ENCODE measurements at regions not wholly inside any gene's neighbourhood (a gene's known extent, or its start where the extent isn't known, plus 50 kb on each side); places are given as distances from the start of the nearest gene placed in this dataset.

DNA sequence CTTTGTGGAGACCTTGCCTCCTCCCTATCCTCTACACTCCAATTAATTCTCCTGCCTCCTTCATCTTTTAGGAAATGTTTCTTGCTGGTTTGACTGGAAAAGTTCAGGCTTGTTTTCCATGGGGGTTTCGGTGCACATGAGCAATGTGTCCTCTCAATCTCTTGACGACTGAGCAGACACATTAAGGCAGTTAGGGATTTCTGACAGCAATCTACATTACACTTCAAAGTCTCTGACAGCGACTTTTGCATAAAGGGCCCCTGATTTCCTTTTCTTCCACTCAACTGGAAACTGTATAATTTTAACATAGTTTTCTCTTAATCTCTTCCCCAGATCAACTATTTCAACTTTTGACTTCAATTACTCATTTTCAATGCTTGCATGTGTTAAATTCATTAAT lies 394.0 kb downstream of the MEIS1 start:
- Mint-ChIP-seq H3K27ac (no peak overlapping the region), H3K9me3 (no peaks in the 10 kb centered on the region), H3K27me3 (ENCODE audit: low read depth) (no peaks in the 10 kb centered on the region), H3K4me3 (no peak overlapping the region), H3K36me3 (ENCODE audit: low read depth) (no peaks in the 10 kb centered on the region), H3K4me1 (ENCODE audit: low read depth) (no peaks in the 10 kb centered on the region)
- no peak for DNase-seq
- CTCF ChIA-PET, result no interaction called here
- intact Hi-C loops (cut with micrococcal nuclease), result no loop called here

DNA sequence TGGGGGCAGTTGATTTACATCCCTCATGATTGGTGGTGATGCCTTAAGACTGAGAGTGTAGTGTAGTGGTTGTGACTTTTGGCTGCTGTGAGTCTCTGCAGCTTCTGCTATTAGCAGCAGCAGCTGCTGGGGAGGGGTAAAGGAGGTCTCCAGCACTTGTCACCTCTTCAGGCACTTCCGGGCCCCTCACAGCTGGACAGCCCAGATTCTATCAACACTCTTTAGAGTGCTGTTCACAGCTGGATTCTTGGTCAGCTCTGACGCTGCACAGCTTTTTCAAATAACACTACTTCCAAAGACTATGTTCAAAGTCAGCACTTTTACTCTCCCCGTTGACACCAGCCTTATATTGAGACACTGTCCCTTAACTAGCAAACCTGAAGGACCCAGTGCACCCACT lies 396.0 kb downstream of the MEIS1 start:
- CTCF ChIA-PET, result no interaction called here
- DNase-seq, result no peak
- Mint-ChIP-seq H3K9me3 (no peaks in the 10 kb centered on the region), H3K27me3 (ENCODE audit: low read depth) (no peaks in the 10 kb centered on the region), H3K4me3 (no peak overlapping the region), H3K27ac (no peak overlapping the region), H3K4me1 (ENCODE audit: low read depth) (no peaks in the 10 kb centered on the region), H3K36me3 (ENCODE audit: low read depth) (no peaks in the 10 kb centered on the region)
- intact Hi-C loops (cut with micrococcal nuclease), result no loop called here

DNA sequence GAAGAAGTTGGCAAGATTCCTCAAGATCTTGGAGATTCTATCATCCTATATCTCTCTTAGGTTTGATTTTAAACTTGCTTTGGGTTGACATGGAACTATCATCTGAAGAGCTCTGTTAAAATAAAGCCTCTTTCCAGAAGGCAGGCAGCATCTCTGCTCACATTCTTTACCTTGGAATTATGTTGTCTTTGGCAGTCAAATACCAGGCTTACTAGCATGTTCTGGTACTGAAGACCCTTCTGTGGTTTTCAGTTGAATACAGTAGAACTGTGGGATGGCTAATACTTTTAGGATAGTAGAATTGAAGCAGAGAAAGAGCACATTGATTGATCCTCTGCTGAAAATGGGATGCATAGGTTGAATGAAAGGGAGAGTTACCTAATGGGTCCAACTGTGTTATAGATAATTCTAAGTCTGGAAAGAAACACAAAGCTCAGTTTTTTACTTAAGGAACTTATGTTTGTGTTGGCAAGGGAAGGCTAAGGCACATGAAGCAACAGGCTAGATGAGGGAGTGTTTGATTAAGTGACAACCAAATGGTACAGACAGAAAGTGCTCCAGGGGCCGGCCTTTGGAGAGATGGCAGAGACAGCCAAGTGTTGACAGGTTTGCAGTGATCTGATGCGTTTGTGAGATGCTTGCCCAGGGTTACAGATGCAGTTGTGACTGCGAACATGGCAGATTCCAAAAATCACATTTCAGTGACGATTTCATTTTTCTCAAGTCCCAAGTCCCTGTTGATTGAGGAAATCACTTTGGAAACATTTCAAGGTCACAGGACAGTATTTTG lies 397.9 kb downstream of the MEIS1 start:
- intact Hi-C loops (cut with micrococcal nuclease), result no loop called here
- Mint-ChIP-seq H3K9me3 (no peaks in the 10 kb centered on the region), H3K4me1 (ENCODE audit: low read depth) (no peaks in the 10 kb centered on the region), H3K27me3 (ENCODE audit: low read depth) (no peaks in the 10 kb centered on the region), H3K4me3 (no peak overlapping the region), H3K36me3 (ENCODE audit: low read depth) (no peaks in the 10 kb centered on the region), H3K27ac (no peak overlapping the region)
- no peak for DNase-seq
- CTCF ChIA-PET, result no interaction called here

DNA sequence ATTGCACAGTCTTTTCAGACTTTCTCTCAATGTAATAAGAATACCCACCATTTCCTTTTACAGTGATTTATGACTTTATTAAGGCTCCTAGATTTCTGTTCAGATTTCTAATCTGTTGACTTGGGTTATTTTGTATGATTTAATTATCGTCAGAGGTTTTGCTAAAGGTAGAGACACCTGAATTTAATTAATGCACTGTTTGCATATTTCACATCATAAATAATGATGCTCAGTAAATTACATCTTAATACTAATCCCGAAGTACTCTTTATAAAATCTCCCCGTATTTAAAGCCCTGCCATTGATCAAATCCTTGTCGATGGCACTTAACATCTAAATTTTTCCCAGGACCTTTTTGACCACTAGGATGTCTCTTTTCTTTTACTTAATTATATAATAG lies 399.9 kb downstream of the MEIS1 start:
- no peak overlapping the region for H3K4me3 Mint-ChIP-seq
- no peaks in the 10 kb centered on the region for H3K27me3 Mint-ChIP-seq (ENCODE audit: low read depth)
- no peaks in the 10 kb centered on the region for H3K9me3 Mint-ChIP-seq
- intact Hi-C loops (cut with micrococcal nuclease), result no loop called here
- H3K4me1 Mint-ChIP-seq (ENCODE audit: low read depth), result no peaks in the 10 kb centered on the region
- H3K36me3 Mint-ChIP-seq (ENCODE audit: low read depth), result no peaks in the 10 kb centered on the region
- DNase-seq, result no peak
- H3K27ac Mint-ChIP-seq, result no peak overlapping the region
- CTCF ChIA-PET, result no interaction called here

DNA sequence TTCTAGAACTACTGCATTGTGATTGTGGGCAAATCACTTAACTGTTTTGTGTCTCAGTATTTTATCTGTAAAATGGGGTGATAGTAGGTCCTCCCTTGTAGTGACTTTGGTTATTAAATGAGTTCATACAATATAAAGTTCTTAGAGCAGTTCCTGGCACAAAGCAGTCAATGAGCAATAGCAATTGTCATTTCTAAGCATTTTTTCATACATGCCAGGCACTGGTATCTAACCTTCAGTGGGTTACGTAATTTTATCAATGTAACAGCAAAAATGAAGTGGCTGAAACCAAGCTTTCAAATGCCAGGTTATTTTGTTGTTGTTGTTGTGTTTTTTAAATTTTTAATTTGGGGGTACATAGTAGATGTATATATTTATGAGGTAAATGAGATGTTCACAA lies 401.9 kb downstream of the MEIS1 start:
- Mint-ChIP-seq H3K27ac (no peak overlapping the region), H3K4me3 (no peak overlapping the region), H3K27me3 (ENCODE audit: low read depth) (no peaks in the 10 kb centered on the region), H3K4me1 (ENCODE audit: low read depth) (no peaks in the 10 kb centered on the region), H3K36me3 (ENCODE audit: low read depth) (no peaks in the 10 kb centered on the region), H3K9me3 (no peaks in the 10 kb centered on the region)
- DNase-seq, result no peak
- intact Hi-C loops (cut with micrococcal nuclease), result no loop called here
- CTCF ChIA-PET, result no interaction called here

DNA sequence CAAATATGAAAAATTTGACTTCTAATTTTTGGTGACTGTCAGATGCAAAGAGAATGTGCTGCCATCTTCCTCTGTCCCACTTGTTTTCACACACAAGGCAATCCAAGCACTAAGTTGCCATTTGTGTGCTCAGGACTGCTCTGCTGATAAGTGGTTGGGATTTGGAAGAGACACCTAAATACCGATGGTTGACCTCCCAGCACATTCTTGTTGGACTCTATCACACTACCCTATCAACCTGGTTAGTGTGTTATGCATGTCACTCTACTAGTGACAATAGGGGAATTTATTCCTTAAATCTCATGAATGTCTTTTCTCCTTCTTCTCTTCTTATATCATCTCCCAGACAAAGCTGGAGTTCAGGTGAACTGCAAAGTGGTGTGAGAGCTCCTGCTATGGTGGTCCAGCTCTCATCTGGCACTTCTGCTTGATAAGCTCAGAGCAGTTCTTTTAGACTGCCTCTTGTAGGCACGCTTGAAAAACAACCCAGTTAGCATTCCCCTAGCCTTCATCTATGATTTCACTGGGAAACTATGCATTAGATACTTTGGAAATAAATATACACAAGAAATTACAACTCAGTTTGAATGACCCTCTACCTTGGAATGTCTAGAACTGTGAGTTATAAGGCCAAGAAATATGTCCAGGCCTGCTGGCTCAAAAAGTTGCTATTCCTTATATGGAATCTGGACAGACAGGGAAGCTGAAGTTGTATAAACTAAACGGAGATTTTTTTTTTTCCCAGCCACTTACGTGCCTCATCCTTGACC lies 404.8 kb downstream of the MEIS1 start:
- Mint-ChIP-seq H3K4me3 (no peak overlapping the region), H3K27ac (no peak overlapping the region), H3K36me3 (ENCODE audit: low read depth) (no peaks in the 10 kb centered on the region), H3K4me1 (ENCODE audit: low read depth) (no peaks in the 10 kb centered on the region), H3K9me3 (no peaks in the 10 kb centered on the region), H3K27me3 (ENCODE audit: low read depth) (no peaks in the 10 kb centered on the region)
- intact Hi-C loops (cut with micrococcal nuclease), result no loop called here
- CTCF ChIA-PET, result no interaction called here
- no peak for DNase-seq

DNA sequence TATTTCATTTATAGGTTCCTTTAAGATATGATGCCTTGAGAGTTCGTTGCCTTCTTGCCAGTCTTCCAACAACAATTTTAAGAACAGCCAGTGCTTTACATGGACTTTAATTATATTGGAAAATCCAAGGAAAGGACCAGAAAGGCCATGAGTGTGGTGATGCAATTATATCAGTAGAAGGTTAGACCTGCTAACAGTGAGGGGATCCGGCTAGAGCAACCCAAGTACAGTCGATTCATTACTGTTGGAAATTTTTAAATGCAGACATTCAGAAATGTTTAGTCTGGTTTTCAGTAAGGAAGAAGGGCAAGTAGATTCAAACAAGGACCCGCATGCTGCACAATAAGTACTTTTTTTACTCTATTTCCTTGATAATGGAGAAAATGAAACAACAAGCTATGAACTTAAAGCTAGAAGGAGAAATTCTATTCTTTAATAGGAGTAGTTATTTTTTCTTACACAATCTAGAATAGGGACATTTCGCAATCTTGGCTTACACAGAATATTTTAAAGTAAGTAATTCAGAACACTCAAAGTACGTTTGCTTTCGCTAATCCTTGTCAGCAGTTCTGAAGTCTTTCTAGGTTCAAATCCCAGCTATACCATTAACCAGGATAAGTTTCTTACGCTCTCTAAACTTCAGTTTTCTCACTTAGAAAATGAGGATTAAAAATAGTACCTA lies 405.5 kb downstream of the MEIS1 start:
- Mint-ChIP-seq H3K27me3 (ENCODE audit: low read depth) (no peaks in the 10 kb centered on the region), H3K9me3 (no peaks in the 10 kb centered on the region)

DNA sequence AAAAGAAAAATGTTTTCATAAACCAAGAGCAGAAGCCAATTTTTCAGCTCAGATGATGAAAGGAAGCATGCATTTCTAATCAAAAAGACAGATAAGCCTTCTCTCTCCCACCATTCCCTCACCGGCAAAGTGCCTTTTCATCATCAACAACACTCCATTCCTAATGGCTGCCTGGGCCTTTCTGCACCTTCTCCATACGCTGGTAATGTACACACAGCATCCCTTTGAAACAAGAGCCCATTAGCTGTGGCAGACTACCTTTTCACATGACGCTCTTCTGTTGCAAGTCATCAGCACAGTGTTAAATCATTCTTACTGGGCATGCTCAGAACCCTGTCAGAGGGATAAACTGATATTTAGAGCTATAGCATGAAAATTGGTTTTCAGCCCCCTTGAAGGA lies 408.9 kb downstream of the MEIS1 start:
- Mint-ChIP-seq H3K4me3 (no peak overlapping the region), H3K27ac (no peak overlapping the region), H3K9me3 (no peaks in the 10 kb centered on the region), H3K4me1 (ENCODE audit: low read depth) (no peaks in the 10 kb centered on the region), H3K36me3 (ENCODE audit: low read depth) (no peaks in the 10 kb centered on the region), H3K27me3 (ENCODE audit: low read depth) (no peaks in the 10 kb centered on the region)
- CTCF ChIA-PET, result no interaction called here
- no peak for DNase-seq
- intact Hi-C loops (cut with micrococcal nuclease), result no loop called here

More for the DNA sequence above, 405.5 kb downstream of the MEIS1 start:
- no peak for DNase-seq
- CTCF ChIA-PET, result no interaction called here
- Mint-ChIP-seq H3K4me1 (ENCODE audit: low read depth) (no peaks in the 10 kb centered on the region), H3K36me3 (ENCODE audit: low read depth) (no peaks in the 10 kb centered on the region), H3K4me3 (no peak overlapping the region), H3K27ac (no peak overlapping the region)
- intact Hi-C loops (cut with micrococcal nuclease), result no loop called here

DNA sequence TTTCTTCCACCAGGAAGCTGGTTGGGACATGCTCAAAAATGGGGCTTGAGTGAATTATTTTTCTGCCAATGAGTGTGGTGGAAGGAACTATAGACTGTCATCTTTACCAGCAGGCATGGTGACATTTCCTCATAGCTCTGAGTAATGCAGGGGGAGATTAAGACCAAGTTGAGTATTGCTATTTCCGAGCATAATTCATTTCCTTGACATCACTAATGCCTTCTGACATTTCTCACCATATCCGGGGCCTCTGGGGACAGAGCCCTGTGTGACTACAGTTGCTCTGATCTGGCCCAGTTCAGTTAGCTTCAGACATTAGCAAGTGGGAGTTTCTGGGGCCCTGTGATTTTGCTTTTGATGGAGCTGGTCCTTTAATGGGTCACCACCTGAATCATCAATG lies 410.4 kb downstream of the MEIS1 start:
- Mint-ChIP-seq H3K36me3 (ENCODE audit: low read depth) (no peaks in the 10 kb centered on the region), H3K4me3 (no peak overlapping the region), H3K9me3 (no peaks in the 10 kb centered on the region), H3K27ac (no peak overlapping the region), H3K4me1 (ENCODE audit: low read depth) (no peaks in the 10 kb centered on the region), H3K27me3 (ENCODE audit: low read depth) (no peaks in the 10 kb centered on the region)
- CTCF ChIA-PET, result no interaction called here
- no peak for DNase-seq
- intact Hi-C loops (cut with micrococcal nuclease), result no loop called here

DNA sequence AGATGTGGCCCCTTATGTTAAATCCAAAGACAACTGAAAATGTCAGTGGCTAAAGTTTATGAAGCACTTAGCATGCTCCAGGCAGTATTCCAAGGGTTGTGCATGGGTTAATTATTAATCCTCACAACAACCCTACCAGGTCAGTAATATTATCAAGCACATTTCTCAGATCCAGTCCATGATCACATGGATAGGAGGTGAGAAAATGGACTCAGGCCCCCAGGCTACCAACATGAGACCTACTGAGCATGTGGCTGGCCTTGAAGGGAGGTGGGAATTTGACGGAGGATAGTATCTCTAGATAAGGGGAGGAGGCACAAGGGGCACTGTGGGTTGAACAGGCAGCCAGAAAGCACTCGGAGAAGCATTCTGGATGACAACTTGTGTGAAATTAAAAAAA lies 412.0 kb downstream of the MEIS1 start:
- Mint-ChIP-seq H3K27ac (no peak overlapping the region), H3K27me3 (ENCODE audit: low read depth) (no peaks in the 10 kb centered on the region), H3K9me3 (no peaks in the 10 kb centered on the region), H3K4me3 (no peak overlapping the region), H3K36me3 (ENCODE audit: low read depth) (no peaks in the 10 kb centered on the region), H3K4me1 (ENCODE audit: low read depth) (no peaks in the 10 kb centered on the region)
- no peak for DNase-seq
- intact Hi-C loops (cut with micrococcal nuclease), result no loop called here
- CTCF ChIA-PET, result no interaction called here

DNA sequence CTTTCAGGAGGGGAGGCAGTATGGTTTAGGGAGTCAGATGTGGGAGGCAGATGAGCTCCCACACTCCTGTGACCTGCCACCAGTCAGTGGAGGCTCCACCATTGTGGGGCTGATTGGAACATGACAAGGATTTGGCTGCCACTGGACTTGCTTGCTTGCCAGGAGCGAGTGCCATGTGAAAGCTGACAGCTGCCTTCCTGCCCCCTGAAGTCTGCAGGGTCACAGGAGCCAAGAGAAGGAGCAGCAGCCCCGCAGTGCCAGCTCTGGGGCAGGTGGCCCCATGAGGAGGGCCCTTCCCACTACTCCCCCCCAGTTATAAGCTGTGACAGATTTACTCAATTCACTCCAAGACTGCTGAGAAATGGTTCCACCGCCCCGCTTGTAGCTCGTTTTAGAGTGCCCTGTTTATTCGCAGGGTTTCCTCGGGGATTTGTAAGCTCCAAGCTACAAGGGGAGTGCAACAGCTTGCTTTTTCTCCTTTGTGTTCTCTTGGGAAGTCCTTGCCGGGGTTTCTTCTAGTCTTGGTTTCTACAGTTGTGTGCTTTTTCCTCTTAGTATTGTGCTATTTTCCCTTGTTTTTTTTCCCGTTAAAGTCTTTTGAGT lies 414.3 kb downstream of the MEIS1 start:
- Mint-ChIP-seq H3K4me1 (ENCODE audit: low read depth) (no peaks in the 10 kb centered on the region), H3K27ac (no peak overlapping the region)
- CTCF ChIA-PET, result no interaction called here

DNA sequence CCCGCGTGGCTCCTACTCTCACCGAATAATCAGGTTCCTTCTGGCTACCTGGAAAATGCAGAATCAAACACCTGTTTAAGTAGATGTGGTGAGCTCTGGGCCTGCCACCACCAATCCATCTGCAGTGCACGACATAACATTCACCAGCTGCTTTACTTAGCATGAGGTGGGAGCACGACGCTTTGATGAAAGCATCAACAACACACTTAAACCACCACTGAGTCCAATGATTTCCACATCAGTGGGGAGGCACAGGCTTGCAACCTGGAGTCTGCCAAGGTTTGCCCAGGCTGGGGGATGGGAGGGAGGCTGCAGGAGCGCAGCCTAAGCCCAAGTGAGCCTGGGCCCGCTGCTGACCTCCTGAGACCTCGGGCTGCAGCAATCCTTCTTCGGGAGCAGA lies 415.5 kb downstream of the MEIS1 start:
- H3K27ac Mint-ChIP-seq, result no peak overlapping the region
- peaks cover 2% of the 10 kb centered on the region for H3K9me3 Mint-ChIP-seq
- no peaks in the 10 kb centered on the region for H3K36me3 Mint-ChIP-seq (ENCODE audit: low read depth)
- H3K4me3 Mint-ChIP-seq, result no peak overlapping the region
- intact Hi-C loops (cut with micrococcal nuclease), result no loop called here
- H3K4me1 Mint-ChIP-seq (ENCODE audit: low read depth), result no peaks in the 10 kb centered on the region
- no peak for DNase-seq
- H3K27me3 Mint-ChIP-seq (ENCODE audit: low read depth), result no peaks in the 10 kb centered on the region
- CTCF ChIA-PET, result no interaction called here

More for the DNA sequence above, 414.3 kb downstream of the MEIS1 start:
- intact Hi-C loops (cut with micrococcal nuclease), result no loop called here
- no peak for DNase-seq
- no peak overlapping the region for H3K4me3 Mint-ChIP-seq
- peaks cover 2% of the 10 kb centered on the region for H3K9me3 Mint-ChIP-seq
- H3K36me3 Mint-ChIP-seq (ENCODE audit: low read depth), result no peaks in the 10 kb centered on the region
- H3K27me3 Mint-ChIP-seq (ENCODE audit: low read depth), result no peaks in the 10 kb centered on the region
